ENCODE measurements at regions not wholly inside any gene's neighbourhood (a gene's known extent, or its start where the extent isn't known, plus 50 kb on each side); places are given as distances from the start of the nearest gene placed in this dataset.

GRCh38 chr12:63021116-63021515, 86.2 kb upstream of the PPM1H start:
- no peaks in the 10 kb centered on the region for H3F3A ChIP-seq (ENCODE audit: low read depth)
- no peak overlapping the region for H3K4me3 ChIP-seq (ENCODE audit: low read length, poor library complexity, severe bottlenecking)
- H3K79me2 ChIP-seq (ENCODE audit: insufficient read depth, low read length) = no peaks in the 10 kb centered on the region
- H4K20me1 ChIP-seq (ENCODE audit: insufficient read depth, low read length, poor library complexity, severe bottlenecking) = no peaks in the 10 kb centered on the region
- H3K36me3 ChIP-seq (ENCODE audit: insufficient read depth, low read length) = no peaks in the 10 kb centered on the region
- H3K4me2 ChIP-seq (ENCODE audit: low read depth, low read length, poor library complexity, severe bottlenecking) = no peak overlapping the region
- H3K9me3 ChIP-seq (ENCODE audit: insufficient read depth, low read depth, low read length) = no peaks in the 10 kb centered on the region
- no peaks in the 10 kb centered on the region for H3K27me3 ChIP-seq (ENCODE audit: insufficient read depth, low read length, poor library complexity, severe bottlenecking)
- H2AFZ ChIP-seq (ENCODE audit: low read length) = no peak overlapping the region
- no peaks in the 10 kb centered on the region for H3K9me2 ChIP-seq (replicated peaks; ENCODE audit: low read depth, low read length)
- no peak overlapping the region for H3K9ac ChIP-seq (ENCODE audit: low read depth, low read length, poor library complexity, severe bottlenecking)
- TF ChIP-seq CTCF (conservative IDR thresholded peaks at IDR 0.05; ENCODE audit: low read length) (no peak), EZH2phosphoT487 (IDR thresholded peaks at IDR 0.05; ENCODE audit: borderline replicate concordance) (no peak)
- H3K4me1 ChIP-seq (ENCODE audit: insufficient read depth, low read length, poor library complexity, severe bottlenecking) = no peaks in the 10 kb centered on the region

DNA sequence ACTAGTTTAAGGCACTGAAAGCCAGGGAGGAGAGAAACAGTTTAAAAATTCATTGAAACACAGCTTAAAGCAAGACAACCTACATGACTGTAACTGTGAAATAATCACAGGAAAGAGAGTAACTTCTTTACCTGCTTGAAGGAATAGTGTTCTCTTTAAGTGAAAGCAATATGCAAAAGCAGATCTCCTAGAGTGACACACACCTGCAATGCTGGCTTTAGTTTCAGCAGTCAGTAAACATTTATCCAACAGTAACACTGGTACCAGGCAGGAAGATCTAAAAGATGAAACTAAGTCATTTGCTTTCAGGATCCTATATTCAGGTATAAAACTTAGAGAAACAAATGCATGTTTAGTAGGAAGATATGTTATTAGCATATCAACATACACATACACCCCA, 85.3 kb upstream of the PPM1H start:
- Histone ChIP-seq H3K4me1 (ENCODE audit: insufficient read depth, low read length, poor library complexity, severe bottlenecking) (no peaks in the 10 kb centered on the region), H3K9me2 (replicated peaks; ENCODE audit: low read depth, low read length) (no peaks in the 10 kb centered on the region), H3K27me3 (ENCODE audit: insufficient read depth, low read length, poor library complexity, severe bottlenecking) (no peaks in the 10 kb centered on the region), H4K20me1 (ENCODE audit: insufficient read depth, low read length, poor library complexity, severe bottlenecking) (no peaks in the 10 kb centered on the region), H3K4me2 (ENCODE audit: low read depth, low read length, poor library complexity, severe bottlenecking) (no peak overlapping the region), H3K36me3 (ENCODE audit: insufficient read depth, low read length) (no peaks in the 10 kb centered on the region), H3K9ac (ENCODE audit: low read depth, low read length, poor library complexity, severe bottlenecking) (no peak overlapping the region), H3F3A (ENCODE audit: low read depth) (no peaks in the 10 kb centered on the region), H2AFZ (ENCODE audit: low read length) (no peak overlapping the region), H3K9me3 (ENCODE audit: insufficient read depth, low read depth, low read length) (no peaks in the 10 kb centered on the region), H3K79me2 (ENCODE audit: insufficient read depth, low read length) (no peaks in the 10 kb centered on the region), H3K4me3 (ENCODE audit: low read length, poor library complexity, severe bottlenecking) (no peak overlapping the region)
- TF ChIP-seq EZH2phosphoT487 (IDR thresholded peaks at IDR 0.05; ENCODE audit: borderline replicate concordance) (no peak), CTCF (conservative IDR thresholded peaks at IDR 0.05; ENCODE audit: low read length) (no peak)

- Histone ChIP-seq H3K9me3 (ENCODE audit: insufficient read depth, low read depth, low read length) (no peaks in the 10 kb centered on the region), H3F3A (ENCODE audit: low read depth) (no peaks in the 10 kb centered on the region), H3K36me3 (ENCODE audit: insufficient read depth, low read length) (no peaks in the 10 kb centered on the region), H3K9me2 (replicated peaks; ENCODE audit: low read depth, low read length) (no peaks in the 10 kb centered on the region), H2AFZ (ENCODE audit: low read length) (no peak overlapping the region), H3K27me3 (ENCODE audit: insufficient read depth, low read length, poor library complexity, severe bottlenecking) (no peaks in the 10 kb centered on the region), H3K79me2 (ENCODE audit: insufficient read depth, low read length) (no peaks in the 10 kb centered on the region), H3K4me3 (ENCODE audit: low read length, poor library complexity, severe bottlenecking) (no peak overlapping the region), H3K4me1 (ENCODE audit: insufficient read depth, low read length, poor library complexity, severe bottlenecking) (no peaks in the 10 kb centered on the region), H4K20me1 (ENCODE audit: insufficient read depth, low read length, poor library complexity, severe bottlenecking) (no peaks in the 10 kb centered on the region), H3K9ac (ENCODE audit: low read depth, low read length, poor library complexity, severe bottlenecking) (no peak overlapping the region), H3K4me2 (ENCODE audit: low read depth, low read length, poor library complexity, severe bottlenecking) (no peak overlapping the region)
- TF ChIP-seq EZH2phosphoT487 (IDR thresholded peaks at IDR 0.05; ENCODE audit: borderline replicate concordance) (no peak), CTCF (conservative IDR thresholded peaks at IDR 0.05; ENCODE audit: low read length) (no peak)
Observed at GRCh38 chr12:63018273-63018672, 83.3 kb upstream of the PPM1H start.
